IMR-90 (cell line): ENCODE measurements at regions not wholly inside any gene's neighbourhood (a gene's known extent, or its start where the extent isn't known, plus 50 kb on each side); places are given as distances from the start of the nearest gene placed in this dataset.

ENCODE experiments used
- ATAC-seq: fragments of 200-7000 bp; cut with Tn5 transposase; 2 replicates; pipeline ENCODE4 v1.9.1; 2020; ENCODE audit warnings: low read depth, mild to moderate bottlenecking, moderate library complexity
- BruUV-seq: library from RNA; stranded (reverse); fragments of 400-500 nt; replicated peaks from 2 replicates; lab custom pipeline; 2021; lab: Mats Ljungman, UMichigan
- CTCF ChIA-PET: fragments of 300-600 bp; formaldehyde crosslinking; extraction: SDS; loops from one replicate; lab custom pipeline; 2021; ENCODE audit warnings: antibody characterized with exemption; lab: Yijun Ruan, JAX
- POLR2A ChIA-PET: fragments of 300-600 bp; sonication (Branson Sonifier 250); formaldehyde crosslinking; loops from one replicate; lab custom pipeline; 2022; ENCODE audit warnings: antibody characterized with exemption; ENCODE audit not compliant: unreplicated experiment; lab: Charles Lee
- DNase-seq: peaks from one replicate; pipeline ENCODE4 v3.0.0; 2013
- H2AFZ ChIP-seq: replicated peaks from 2 replicates; pipeline ENCODE3; 2013; ENCODE audit warnings: low read length, mild to moderate bottlenecking; ENCODE audit not compliant: poor library complexity
- H2AK5ac ChIP-seq: 2 replicates; pipeline ENCODE4 v1.6.1; 2013; ENCODE audit warnings: low read depth, low read length, inconsistent platforms
- H2AK9ac ChIP-seq: replicated peaks from 2 replicates; pipeline ENCODE3; 2013; ENCODE audit warnings: mild to moderate bottlenecking, low read depth, low read length, moderate library complexity; ENCODE audit not compliant: poor library complexity
- H2BK120ac ChIP-seq: 2 replicates; pipeline ENCODE4 v1.6.1; 2013; ENCODE audit warnings: low read depth, low read length, inconsistent platforms
- H2BK15ac ChIP-seq: 3 replicates; pipeline ENCODE4 v1.6.1; 2013; ENCODE audit warnings: low read depth, low read length, inconsistent platforms
- H2BK20ac ChIP-seq: 2 replicates; pipeline ENCODE4 v1.6.1; 2013; ENCODE audit warnings: low read depth, mild to moderate bottlenecking, inconsistent platforms, low read length, moderate library complexity
- H2BK5ac ChIP-seq: 2 replicates; pipeline ENCODE4 v1.6.1; 2013; ENCODE audit warnings: mild to moderate bottlenecking, low read depth, low read length, inconsistent platforms; ENCODE audit not compliant: poor library complexity, severe bottlenecking
- H3K14ac ChIP-seq: replicated peaks from 2 replicates; pipeline ENCODE4 v1.6.1; 2013; ENCODE audit warnings: low read depth, low read length, inconsistent platforms
- H3K18ac ChIP-seq: 2 replicates; pipeline ENCODE4 v1.6.1; 2013; ENCODE audit warnings: low read depth, low read length, control low read depth
- H3K23ac ChIP-seq: 2 replicates; pipeline ENCODE4 v1.6.1; 2013; ENCODE audit warnings: low read depth, low read length, inconsistent platforms
- H3K27ac ChIP-seq: 2 replicates; pipeline ENCODE4 v1.5.1; 2013; ENCODE audit warnings: mild to moderate bottlenecking, control low read depth, low read length; ENCODE audit not compliant: insufficient read depth
- H3K27me3 ChIP-seq: 2 replicates; pipeline ENCODE4 v1.6.1; 2013; ENCODE audit warnings: low read length; ENCODE audit not compliant: control insufficient read depth, insufficient read depth
- H3K36me3 ChIP-seq: 2 replicates; pipeline ENCODE4 v1.6.1; 2013; ENCODE audit warnings: low read length, mixed read lengths; ENCODE audit not compliant: control insufficient read depth, insufficient read depth
- H3K4ac ChIP-seq: 2 replicates; pipeline ENCODE4 v1.6.1; 2013; ENCODE audit warnings: low read depth, low read length, inconsistent platforms
- H3K4me1 ChIP-seq: 2 replicates; pipeline ENCODE4 v1.6.1; 2013; ENCODE audit warnings: low read length, mixed read lengths; ENCODE audit not compliant: control insufficient read depth, insufficient read depth
- H3K4me2 ChIP-seq: 2 replicates; pipeline ENCODE4 v1.6.1; 2013; ENCODE audit warnings: low read depth, mild to moderate bottlenecking, control low read depth, low read length, moderate library complexity
- H3K4me3 ChIP-seq: 2 replicates; pipeline ENCODE4 v1.5.1; 2013; ENCODE audit warnings: low read depth, mild to moderate bottlenecking, control low read depth, low read length, moderate library complexity; ENCODE audit not compliant: insufficient read depth
- H3K56ac ChIP-seq: 2 replicates; pipeline ENCODE4 v1.6.1; 2013; ENCODE audit warnings: low read length, inconsistent platforms; ENCODE audit not compliant: insufficient read depth; ENCODE audit errors: extremely low read depth
- H3K79me1 ChIP-seq, 2 experiments: 2 replicates each; pipeline ENCODE4 v1.6.1; 2013; ENCODE audit warnings: low read length in 2 of 2, inconsistent platforms in 1 of 2, low read depth in 1 of 2
- H3K9ac ChIP-seq: 2 replicates; pipeline ENCODE4 v1.6.1; 2013; ENCODE audit warnings: low read depth, low read length, control low read depth
- H3K9me1 ChIP-seq: 2 replicates; pipeline ENCODE4 v1.6.1; 2013; ENCODE audit warnings: low read length, inconsistent platforms; ENCODE audit not compliant: insufficient read depth
- H3K9me3 ChIP-seq: 2 replicates; pipeline ENCODE4 v1.6.1; 2013; ENCODE audit warnings: low read length; ENCODE audit not compliant: control insufficient read depth, insufficient read depth
- H4K20me1 ChIP-seq: 2 replicates; pipeline ENCODE4 v1.6.1; 2013; ENCODE audit warnings: low read length, inconsistent platforms; ENCODE audit not compliant: insufficient read depth
- H4K5ac ChIP-seq: 2 replicates; pipeline ENCODE4 v1.6.1; 2013; ENCODE audit warnings: mild to moderate bottlenecking, low read depth, low read length, control low read depth
- H4K8ac ChIP-seq, 2 experiments: 2 replicates each; pipeline ENCODE4 v1.6.1; 2013; ENCODE audit warnings: low read depth in 2 of 2, low read length in 2 of 2, control low read depth in 1 of 2, inconsistent platforms in 1 of 2
- H4K91ac ChIP-seq: 2 replicates; pipeline ENCODE4 v1.6.1; 2013; ENCODE audit warnings: low read depth, low read length, inconsistent platforms; ENCODE audit not compliant: insufficient read depth
- MAFK ChIP-seq: IDR thresholded peaks from 2 replicates; pipeline ENCODE4 v1.6.1; 2012; ENCODE audit warnings: low read depth, low read length, improper control_type of control experiment
- POLR2A ChIP-seq: IDR thresholded peaks from 2 replicates; pipeline ENCODE4 v1.6.1; 2012; ENCODE audit warnings: mild to moderate bottlenecking, low read depth, low read length
- RFX5 ChIP-seq: IDR thresholded peaks from 2 replicates; pipeline ENCODE4 v1.8.0; 2012; ENCODE audit warnings: low read depth, mild to moderate bottlenecking, low read length, moderate library complexity
- WGBS, 2 experiments: methylation state at CpG; one replicate each; pipeline versions ENCODE4 v1.1.5 to v1.1.7; 2013; ENCODE audit warnings: missing lambda C conversion rate in 2 of 2; ENCODE audit not compliant: insufficient read length in 1 of 2; ENCODE audit errors: extremely low coverage in 2 of 2; 5-methylcytosine and 5-hydroxymethylcytosine counted together
- dilution Hi-C: fragments of 300-500 bp; cut with HindIII; formaldehyde crosslinking; loops from one replicate; pipeline ENCODE4 v1.14.3; 2018; ENCODE audit warnings: low sequenced_read_pairs; ENCODE audit not compliant: unreplicated experiment
- in situ Hi-C: fragments of 300-500 bp; cut with MboI; formaldehyde crosslinking; loops from 3 replicates; pipeline ENCODE4 v1.14.3; 2019; ENCODE audit warnings: low sequenced_read_pairs, inconsistent platforms, mixed read lengths
- intact Hi-C: fragments of 100-400 bp; cut with micrococcal nuclease; formaldehyde crosslinking; loops from 2 replicates; pipeline ENCODE4 v1.10.0; 2022

GRCh38 chr5:42037379-42037932, 112.4 kb downstream of the FBXO4 start:
- WGBS, 2 experiments, result no CpG with 5 or more reads among the region's 3 CpGs
- no peak overlapping the region for H3K4me3 ChIP-seq
- no peaks in the 10 kb centered on the region for H3K4me1 ChIP-seq
- no peak overlapping the region for H3K9ac ChIP-seq
- H3K27me3 ChIP-seq, result no peaks in the 10 kb centered on the region
- no peak overlapping the region for H3K27ac ChIP-seq
- H4K20me1 ChIP-seq, result no peaks in the 10 kb centered on the region
- no peak overlapping the region for H3K18ac ChIP-seq
- in situ Hi-C loops (no loop called here), dilution Hi-C loops (no loop called here), intact Hi-C loops (no loop called here)
- H3K9me1 ChIP-seq, result no peaks in the 10 kb centered on the region
- no peak overlapping the region for H3K4me2 ChIP-seq
- H3K9me3 ChIP-seq, result no peaks in the 10 kb centered on the region
- no peak overlapping the region for H4K91ac ChIP-seq
- no peak overlapping the region for H4K8ac ChIP-seq
- ATAC-seq (no peak), DNase-seq (no peak)
- no peak overlapping the region for H3K14ac ChIP-seq
- H4K5ac ChIP-seq, result no peak overlapping the region
- H2BK15ac ChIP-seq, result no peak overlapping the region
- ChIA-PET CTCF (interaction anchor here (1.2 kb wide), 1 partner anchor 20 kb away, joined by 5 read pairs; no protein-coding TSS in a partner anchor), POLR2A (no interaction called here)
- H2BK20ac ChIP-seq, result no peak overlapping the region
- H2AK9ac ChIP-seq, result no peak overlapping the region
- no peak overlapping the region for H2BK120ac ChIP-seq
- H2BK5ac ChIP-seq, result no peak overlapping the region
- H3K79me1 ChIP-seq, result no peaks in the 10 kb centered on the region
- no peak overlapping the region for H3K23ac ChIP-seq
- H3K4ac ChIP-seq, result no peak overlapping the region
- no TSS peak for BruUV-seq
- H2AFZ ChIP-seq, result no peak overlapping the region
- TF ChIP-seq MAFK (peak; percentile 85), POLR2A (no peak), RFX5 (no peak)
- no peaks in the 10 kb centered on the region for H3K36me3 ChIP-seq
- H3K56ac ChIP-seq, result no peak overlapping the region
- H2AK5ac ChIP-seq, result no peak overlapping the region
